HPDE6-E6E7 (cell line): ENCODE measurements at regions not wholly inside any gene's neighbourhood (a gene's known extent, or its start where the extent isn't known, plus 50 kb on each side); places are given as distances from the start of the nearest gene placed in this dataset.

Experiments used
- DNase-seq: peaks from one replicate; pipeline ENCODE4 v3.0.0; 2011; ENCODE audit warnings: missing footprints; ENCODE audit errors: extremely low spot score

GRCh38 chr2:234768608-234769196, 183.1 kb upstream of the SH3BP4 start:
- no peak for DNase-seq

GRCh38 chr2:234765279-234765678, 186.5 kb upstream of the SH3BP4 start:
- no peak for DNase-seq

DNA sequence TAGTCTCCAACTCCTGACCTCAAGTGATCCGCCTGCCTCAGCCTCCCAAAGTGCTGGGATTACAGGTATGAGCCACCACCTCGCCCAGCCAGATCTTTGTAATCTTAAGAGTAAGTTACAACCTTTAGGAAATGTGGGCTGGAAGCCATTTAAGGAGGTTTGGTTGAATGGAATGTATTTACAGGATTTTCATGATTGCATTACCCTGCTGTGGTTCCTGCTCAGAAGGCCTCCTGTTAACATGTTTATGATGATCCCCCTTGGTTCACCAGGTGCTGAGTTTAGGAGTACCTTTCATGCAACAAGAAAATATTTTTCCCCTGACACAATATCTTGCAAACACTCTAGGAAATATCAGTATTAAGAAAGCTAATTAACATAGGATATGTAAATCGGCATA, 187.4 kb upstream of the SH3BP4 start:
- DNase-seq: no peak

- DNase-seq: no peak
Observed at GRCh38 chr2:234763002-234763873, 188.6 kb upstream of the SH3BP4 start.

GRCh38 chr2:234761910-234762309, 189.9 kb upstream of the SH3BP4 start:
- DNase-seq: no peak

- no peak for DNase-seq
Observed at GRCh38 chr2:234754126-234754525, 197.7 kb upstream of the SH3BP4 start.

GRCh38 chr2:234753701-234754100, 198.1 kb upstream of the SH3BP4 start:
- DNase-seq: no peak

DNA sequence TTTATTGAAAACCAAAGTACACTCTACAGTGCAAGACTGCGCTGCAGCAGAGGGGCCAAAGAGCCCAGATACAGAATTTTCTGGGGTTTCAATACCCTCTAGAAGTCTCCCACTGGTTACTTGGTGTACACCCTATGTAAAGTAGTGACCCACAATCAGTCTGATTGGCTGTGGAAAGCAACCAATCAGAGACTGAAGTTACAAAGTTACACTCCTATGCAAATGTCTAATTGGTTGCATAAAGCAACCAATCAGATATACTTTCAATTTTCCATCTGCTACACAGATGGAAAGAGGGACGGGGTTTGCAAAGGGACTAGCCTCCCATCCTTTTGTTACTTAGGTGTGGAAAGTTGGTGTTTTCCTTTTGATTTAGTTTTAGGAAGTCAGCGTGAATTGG, 198.9 kb upstream of the SH3BP4 start:
- DNase-seq: no peak

GRCh38 chr2:234751275-234751973, 200.4 kb upstream of the SH3BP4 start:
- DNase-seq: no peak

GRCh38 chr2:234747833-234748559, 203.8 kb upstream of the SH3BP4 start:
- no peak for DNase-seq

GRCh38 chr2:234747032-234747431, 204.8 kb upstream of the SH3BP4 start:
- DNase-seq: no peak

DNA sequence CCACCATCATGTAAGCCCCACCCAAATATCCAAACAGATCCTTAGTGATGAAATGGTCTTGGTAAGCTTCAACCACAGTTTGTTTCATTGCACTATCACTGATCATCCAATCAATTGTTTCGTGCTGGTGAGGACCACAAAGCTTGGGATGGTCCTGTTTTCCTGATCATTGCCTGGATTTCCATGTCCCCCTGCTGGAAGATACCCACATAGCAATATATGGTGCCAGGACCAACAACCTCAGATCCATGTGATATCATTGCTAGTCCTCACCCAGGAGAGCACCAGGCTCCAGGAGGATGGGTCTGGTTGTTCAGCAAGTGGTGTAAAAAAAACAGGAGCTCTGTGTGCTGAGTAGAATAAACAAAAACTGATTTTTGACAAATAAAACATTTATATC, 206.5 kb upstream of the SH3BP4 start:
- no peak for DNase-seq

- no peak for DNase-seq
Observed at GRCh38 chr2:234741976-234742375, 209.8 kb upstream of the SH3BP4 start.

GRCh38 chr2:234739061-234739460, 212.8 kb upstream of the SH3BP4 start:
- DNase-seq: no peak

GRCh38 chr2:234735829-234736228, 216.0 kb upstream of the SH3BP4 start:
- DNase-seq: no peak

DNA sequence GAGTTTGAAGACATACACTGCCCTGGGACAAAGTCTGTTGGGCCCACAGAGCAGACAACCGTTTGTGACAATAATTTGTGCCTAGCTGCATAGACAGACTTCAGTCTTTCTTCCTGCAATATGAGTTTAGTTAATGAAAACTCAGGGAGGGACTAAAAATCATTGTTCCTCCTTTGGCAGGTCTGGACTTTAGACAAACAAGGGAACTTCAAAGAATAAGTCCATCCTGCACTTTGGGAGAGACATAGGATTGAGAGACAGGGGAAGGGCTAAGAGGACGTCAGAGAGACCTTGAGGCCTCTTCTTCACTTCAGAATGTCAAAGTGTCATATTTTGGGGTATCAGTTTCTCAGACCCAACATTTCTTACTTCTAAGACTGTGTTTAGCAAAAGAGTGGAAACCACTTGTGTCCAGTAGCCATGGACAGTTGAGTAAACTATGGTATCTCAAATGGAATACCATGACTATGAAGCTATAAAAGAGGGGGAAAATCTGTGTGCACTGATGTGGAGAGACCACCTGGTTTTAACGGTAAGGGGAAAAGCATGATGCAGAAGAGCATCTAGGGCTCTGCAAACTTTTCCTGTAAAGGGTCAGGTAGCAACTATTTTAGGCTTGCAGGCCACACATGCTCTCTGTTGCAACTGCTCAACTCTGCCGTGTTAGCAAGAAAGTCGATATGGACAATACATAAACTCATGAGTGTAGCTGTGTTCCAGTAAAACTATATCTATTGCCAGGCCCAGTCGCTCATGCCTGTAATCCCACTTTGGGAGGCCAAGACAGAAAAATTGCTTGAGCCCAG, 217.8 kb upstream of the SH3BP4 start:
- DNase-seq: no peak

- DNase-seq: no peak
Observed at GRCh38 chr2:234733093-234733489, 218.7 kb upstream of the SH3BP4 start.

DNA sequence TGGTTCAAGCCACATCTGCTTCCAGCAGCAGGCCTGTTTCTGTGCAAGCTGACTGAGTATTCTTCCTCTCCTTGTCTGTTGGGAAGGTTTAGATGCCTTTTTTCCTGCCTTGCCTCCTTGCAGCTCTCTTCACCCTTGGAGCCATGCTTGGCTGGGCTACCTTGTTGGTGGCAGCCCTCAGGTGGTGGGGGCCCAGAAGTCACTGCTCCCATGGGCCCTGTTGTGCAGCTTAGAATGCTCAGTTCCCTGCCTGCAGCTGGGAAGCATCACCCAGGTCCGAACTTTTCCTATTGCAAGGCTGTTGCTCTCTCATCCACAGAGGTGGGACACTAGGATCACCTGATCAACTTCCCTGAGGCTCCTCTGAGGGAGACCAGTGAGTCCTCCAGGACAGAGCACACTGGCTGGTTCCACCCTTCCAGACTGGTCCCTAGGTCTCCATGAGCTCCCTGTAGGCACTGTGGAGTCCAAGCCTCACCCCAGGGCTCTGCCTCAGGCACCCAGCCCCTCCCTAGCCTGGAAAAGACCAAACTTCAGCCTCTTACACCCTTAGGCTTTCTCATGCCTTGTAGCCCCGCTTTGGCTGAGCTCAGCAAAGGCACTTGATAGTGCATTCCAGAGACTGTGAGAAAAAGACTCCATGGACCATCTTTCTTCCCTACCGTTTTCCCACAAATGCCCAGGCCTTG, 219.3 kb upstream of the SH3BP4 start:
- no peak for DNase-seq

DNA sequence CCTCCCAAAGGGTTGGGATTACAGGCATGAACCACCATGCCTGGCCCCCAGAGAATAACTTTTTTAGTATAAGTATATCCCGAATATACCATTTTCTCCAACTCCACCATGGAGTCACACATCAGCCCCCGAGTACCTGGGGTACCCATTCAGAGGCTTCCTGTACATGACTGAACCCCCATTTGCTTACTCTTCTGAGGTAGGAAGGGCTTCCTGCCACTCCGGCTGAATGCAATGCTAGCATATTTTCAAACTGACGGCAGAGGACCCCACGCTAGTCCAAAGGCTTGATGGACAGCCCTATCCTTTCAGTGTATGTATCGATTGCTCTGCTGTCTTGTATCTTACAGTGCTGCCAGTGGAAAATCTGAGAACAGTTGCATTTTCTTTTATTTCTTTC, 220.6 kb upstream of the SH3BP4 start:
- DNase-seq: no peak

GRCh38 chr2:234730066-234730640, 221.7 kb upstream of the SH3BP4 start:
- DNase-seq: no peak
